ENCODE measurements at regions not wholly inside any gene's neighbourhood (a gene's known extent, or its start where the extent isn't known, plus 50 kb on each side); places are given as distances from the start of the nearest gene placed in this dataset.

GRCh38 chr5:9789777-9790176 is 159.6 kb upstream of the TAS2R1 start:
- TF ChIP-seq CTCF (IDR thresholded peaks at IDR 0.05; ENCODE audit: insufficient read depth, low read length, poor library complexity, severe bottlenecking) = no peak
- no peaks in the 10 kb centered on the region for H3K27me3 ChIP-seq (ENCODE audit: control insufficient read depth, insufficient read depth, low read length)
- H3K4me3 ChIP-seq (ENCODE audit: low read depth, low read length) = no peak overlapping the region
- DNase-seq (ENCODE audit: low read depth) = no peak
- no peaks in the 10 kb centered on the region for H3K36me3 ChIP-seq (ENCODE audit: control insufficient read depth, insufficient read depth, low read length)

DNA sequence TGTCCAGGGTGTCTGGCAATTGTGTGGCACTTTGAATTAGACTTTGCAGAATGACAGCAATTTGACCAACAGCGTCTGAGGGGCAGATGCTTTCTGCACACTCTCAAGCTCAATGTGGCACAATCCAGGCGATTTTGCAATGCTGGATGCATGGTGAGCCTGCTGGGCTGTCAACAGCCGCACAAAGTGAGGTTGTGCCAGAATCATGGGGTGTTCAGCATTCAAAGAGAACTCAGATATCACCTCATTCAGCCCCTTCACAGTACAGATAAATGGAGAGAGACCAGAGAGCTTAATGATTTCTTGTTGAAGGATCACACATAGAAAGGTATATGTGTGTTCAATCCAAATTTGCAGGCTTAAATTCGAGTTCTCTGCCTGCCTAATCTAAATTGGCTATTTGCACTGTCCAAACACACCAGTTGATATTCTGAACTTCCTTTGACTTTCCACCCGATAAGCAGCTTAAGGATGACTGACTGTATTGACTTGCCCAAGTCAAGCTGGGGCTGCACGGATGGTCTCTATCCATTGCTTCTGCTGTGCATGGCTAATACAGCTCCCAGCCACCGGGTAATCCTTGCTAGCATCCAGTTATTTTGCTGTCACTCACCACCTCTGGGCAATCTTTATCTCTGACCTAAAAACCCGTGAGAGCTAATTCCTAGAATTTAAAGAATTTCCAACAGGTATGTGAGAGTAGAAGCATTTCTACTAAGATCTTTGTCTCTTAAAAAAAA is 157.9 kb upstream of the TAS2R1 start:
- Histone ChIP-seq H3K4me3 (ENCODE audit: low read depth, low read length) (no peak overlapping the region), H3K27me3 (ENCODE audit: control insufficient read depth, insufficient read depth, low read length) (no peaks in the 10 kb centered on the region), H3K36me3 (ENCODE audit: control insufficient read depth, insufficient read depth, low read length) (no peaks in the 10 kb centered on the region)
- TF ChIP-seq CTCF (IDR thresholded peaks at IDR 0.05; ENCODE audit: insufficient read depth, low read length, poor library complexity, severe bottlenecking) = no peak
- DNase-seq (ENCODE audit: low read depth) = no peak

DNA sequence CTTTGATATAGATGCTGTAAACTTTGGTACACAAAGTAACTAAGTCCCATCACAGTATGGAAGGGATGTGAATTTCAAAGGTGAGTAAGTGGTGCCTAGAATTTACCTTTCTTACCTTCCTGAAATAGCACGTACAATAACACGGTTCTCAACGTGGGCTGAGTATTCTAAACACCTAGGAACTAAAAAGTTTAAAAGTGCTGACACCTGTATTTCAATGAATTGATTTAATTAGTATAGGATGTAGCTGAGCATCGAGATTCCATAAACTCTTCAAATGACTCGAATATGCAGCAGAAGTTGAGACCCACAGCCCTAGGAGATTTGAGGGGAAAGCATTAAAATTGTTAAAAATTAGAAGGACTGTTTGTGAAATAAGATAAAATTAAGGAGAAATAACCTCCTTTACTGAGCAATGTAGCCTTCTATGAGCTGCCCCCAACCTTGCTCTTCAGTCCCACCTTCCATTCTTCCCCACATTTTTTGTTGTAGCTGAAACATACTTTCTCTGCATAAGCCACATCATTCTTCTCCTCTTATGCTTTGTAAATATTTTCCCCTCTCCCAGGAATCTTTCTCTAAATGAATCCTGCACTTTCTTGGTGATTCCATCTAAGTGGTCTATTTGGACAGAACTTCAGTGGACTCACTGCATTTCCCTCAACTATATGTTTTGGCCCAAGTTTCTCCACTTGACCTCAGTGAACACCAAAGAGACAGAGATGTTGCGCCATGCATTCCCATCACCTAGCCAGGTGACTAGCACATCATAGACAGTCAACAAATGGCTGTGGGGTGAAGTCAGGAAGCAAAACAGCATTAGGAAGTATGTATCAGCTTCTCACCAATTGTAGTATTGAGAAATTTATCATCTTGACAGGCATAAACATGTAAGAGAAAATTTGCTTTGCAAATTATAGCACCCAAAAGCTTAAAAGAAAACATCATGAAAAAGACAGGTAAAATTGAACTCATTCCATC is 156.5 kb upstream of the TAS2R1 start:
- no peaks in the 10 kb centered on the region for H3K27me3 ChIP-seq (ENCODE audit: control insufficient read depth, insufficient read depth, low read length)
- no peak for TF ChIP-seq CTCF (IDR thresholded peaks at IDR 0.05; ENCODE audit: insufficient read depth, low read length, poor library complexity, severe bottlenecking)
- H3K4me3 ChIP-seq (ENCODE audit: low read depth, low read length) = no peak overlapping the region
- DNase-seq (ENCODE audit: low read depth) = no peak
- no peaks in the 10 kb centered on the region for H3K36me3 ChIP-seq (ENCODE audit: control insufficient read depth, insufficient read depth, low read length)

GRCh38 chr5:9785751-9786150 is 155.6 kb upstream of the TAS2R1 start:
- TF ChIP-seq CTCF (IDR thresholded peaks at IDR 0.05; ENCODE audit: insufficient read depth, low read length, poor library complexity, severe bottlenecking) = no peak

GRCh38 chr5:9784231-9784630 is 154.1 kb upstream of the TAS2R1 start:
- no peak for TF ChIP-seq CTCF (IDR thresholded peaks at IDR 0.05; ENCODE audit: insufficient read depth, low read length, poor library complexity, severe bottlenecking)
- H3K4me3 ChIP-seq (ENCODE audit: low read depth, low read length) = no peak overlapping the region
- H3K36me3 ChIP-seq (ENCODE audit: control insufficient read depth, insufficient read depth, low read length) = no peaks in the 10 kb centered on the region
- no peak for DNase-seq (ENCODE audit: low read depth)
- H3K27me3 ChIP-seq (ENCODE audit: control insufficient read depth, insufficient read depth, low read length) = no peaks in the 10 kb centered on the region

More at GRCh38 chr5:9785751-9786150, 155.6 kb upstream of the TAS2R1 start:
- Histone ChIP-seq H3K27me3 (ENCODE audit: control insufficient read depth, insufficient read depth, low read length) (no peaks in the 10 kb centered on the region), H3K36me3 (ENCODE audit: control insufficient read depth, insufficient read depth, low read length) (no peaks in the 10 kb centered on the region), H3K4me3 (ENCODE audit: low read depth, low read length) (no peak overlapping the region)
- no peak for DNase-seq (ENCODE audit: low read depth)

All from kidney epithelial cell (primary cell).